ENCODE measurements at regions not wholly inside any gene's neighbourhood (a gene's known extent, or its start where the extent isn't known, plus 50 kb on each side); places are given as distances from the start of the nearest gene placed in this dataset.

DNA sequence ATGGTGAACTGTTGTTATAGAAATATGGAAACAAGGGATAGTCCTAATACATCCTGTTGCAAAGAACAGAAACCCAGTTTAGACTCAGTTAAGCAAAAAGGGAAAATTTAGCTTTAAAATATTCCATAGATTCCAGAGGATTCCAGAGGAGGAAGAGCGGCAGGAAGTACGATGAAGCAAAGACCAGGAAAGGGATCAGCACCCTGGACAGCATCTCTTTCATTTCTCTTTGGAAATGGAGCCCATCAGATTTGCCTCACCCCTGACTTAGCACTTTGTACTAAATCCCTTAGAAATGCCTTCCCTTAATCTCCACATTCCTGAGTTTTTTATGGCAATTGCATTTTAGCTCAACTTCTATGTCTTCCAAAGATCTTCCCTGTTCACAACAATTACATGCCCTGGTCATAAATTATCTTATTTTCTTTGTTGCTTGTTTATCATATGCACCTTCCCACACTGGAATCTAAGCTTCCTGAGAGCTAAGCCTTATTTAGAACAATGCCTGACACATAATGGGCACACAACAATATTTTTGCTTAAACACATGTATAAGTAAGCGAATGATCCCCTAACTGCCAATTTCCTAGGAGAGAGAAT, 150.0 kb upstream of the RBFOX1 start:
- ChIA-PET CTCF (no interaction called here), POLR2A (interaction anchor here (0.5 kb wide), 1 partner anchor 205 kb away, joined by 6 read pairs; no protein-coding TSS in a partner anchor)
- Mint-ChIP-seq H3K27ac (no peak overlapping the region), H3K27me3 (no peaks in the 10 kb centered on the region), H3K4me3 (no peak overlapping the region), H3K36me3 (ENCODE audit: low read depth) (no peaks in the 10 kb centered on the region), H3K9me3 (peaks cover 28% of the 10 kb centered on the region), H3K4me1 (ENCODE audit: low read depth) (no peaks in the 10 kb centered on the region)
- ATAC-seq (no peak), DNase-seq (no peak)
- intact Hi-C loops (cut with micrococcal nuclease) = no loop called here
- TF ChIP-seq, protein P1, sequence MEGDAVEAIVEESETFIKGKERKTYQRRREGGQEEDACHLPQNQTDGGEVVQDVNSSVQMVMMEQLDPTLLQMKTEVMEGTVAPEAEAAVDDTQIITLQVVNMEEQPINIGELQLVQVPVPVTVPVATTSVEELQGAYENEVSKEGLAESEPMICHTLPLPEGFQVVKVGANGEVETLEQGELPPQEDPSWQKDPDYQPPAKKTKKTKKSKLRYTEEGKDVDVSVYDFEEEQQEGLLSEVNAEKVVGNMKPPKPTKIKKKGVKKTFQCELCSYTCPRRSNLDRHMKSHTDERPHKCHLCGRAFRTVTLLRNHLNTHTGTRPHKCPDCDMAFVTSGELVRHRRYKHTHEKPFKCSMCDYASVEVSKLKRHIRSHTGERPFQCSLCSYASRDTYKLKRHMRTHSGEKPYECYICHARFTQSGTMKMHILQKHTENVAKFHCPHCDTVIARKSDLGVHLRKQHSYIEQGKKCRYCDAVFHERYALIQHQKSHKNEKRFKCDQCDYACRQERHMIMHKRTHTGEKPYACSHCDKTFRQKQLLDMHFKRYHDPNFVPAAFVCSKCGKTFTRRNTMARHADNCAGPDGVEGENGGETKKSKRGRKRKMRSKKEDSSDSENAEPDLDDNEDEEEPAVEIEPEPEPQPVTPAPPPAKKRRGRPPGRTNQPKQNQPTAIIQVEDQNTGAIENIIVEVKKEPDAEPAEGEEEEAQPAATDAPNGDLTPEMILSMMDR (IDR thresholded peaks at IDR 0.05) = no peak

DNA sequence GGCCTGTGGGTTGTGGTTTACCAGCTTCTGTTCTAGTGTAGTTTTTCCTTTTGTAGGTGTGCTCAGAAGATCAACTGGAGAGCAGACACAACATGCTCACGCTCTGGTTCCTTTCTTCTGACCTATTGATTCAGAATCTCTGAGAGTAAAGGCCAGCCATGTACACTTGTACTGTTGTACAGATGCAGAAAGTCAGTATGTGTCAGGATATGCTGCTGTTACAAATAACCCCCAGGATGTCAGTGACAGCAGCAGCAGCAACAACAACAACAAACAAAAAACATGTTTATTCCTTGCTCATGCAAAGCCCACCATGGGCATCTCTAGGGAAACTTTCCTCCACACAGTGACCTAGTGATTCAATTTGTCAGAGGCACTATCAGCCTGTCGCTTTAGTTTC, 154.8 kb upstream of the RBFOX1 start:
- ATAC-seq (no peak), DNase-seq (no peak)
- intact Hi-C loops (cut with micrococcal nuclease) = no loop called here
- no peaks in the 10 kb centered on the region for H3K27me3 Mint-ChIP-seq
- H3K9me3 Mint-ChIP-seq = peaks cover 16% of the 10 kb centered on the region
- H3K36me3 Mint-ChIP-seq (ENCODE audit: low read depth) = no peaks in the 10 kb centered on the region
- CTCF ChIA-PET = no interaction called here
- H3K4me3 Mint-ChIP-seq = no peak overlapping the region
- POLR2A ChIA-PET = no interaction called here
- no peak overlapping the region for H3K27ac Mint-ChIP-seq
- TF ChIP-seq, protein P1 (IDR thresholded peaks at IDR 0.05) = no peak
- H3K4me1 Mint-ChIP-seq (ENCODE audit: low read depth) = no peaks in the 10 kb centered on the region

DNA sequence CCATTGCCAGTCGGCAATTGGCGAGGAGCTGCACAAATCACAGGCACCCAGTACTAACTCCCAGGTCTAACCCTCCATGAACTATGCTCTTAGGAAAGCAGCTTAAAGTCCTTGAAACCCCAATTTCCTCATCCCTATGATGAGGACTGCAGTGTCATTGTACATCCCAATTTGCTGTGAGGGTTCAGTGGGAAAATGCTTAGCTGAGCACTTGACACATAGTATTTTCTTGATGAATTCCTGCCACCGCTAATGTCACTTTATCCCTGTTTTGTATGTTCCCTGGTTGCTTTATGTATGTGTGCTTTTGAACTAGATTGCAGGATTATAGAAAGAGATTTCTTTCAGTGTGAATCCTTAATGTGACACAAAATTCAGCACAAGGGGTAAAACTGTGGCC, 161.5 kb upstream of the RBFOX1 start:
- intact Hi-C loops (cut with micrococcal nuclease) = no loop called here
- no peak for ATAC-seq
- Mint-ChIP-seq H3K27ac (no peak overlapping the region), H3K4me3 (no peak overlapping the region), H3K4me1 (ENCODE audit: low read depth) (no peaks in the 10 kb centered on the region), H3K36me3 (ENCODE audit: low read depth) (no peaks in the 10 kb centered on the region), H3K9me3 (peaks cover 2% of the 10 kb centered on the region), H3K27me3 (no peaks in the 10 kb centered on the region)
- TF ChIP-seq, protein P1 (IDR thresholded peaks at IDR 0.05) = no peak
- CTCF ChIA-PET = no interaction called here
- POLR2A ChIA-PET = no interaction called here
- DNase-seq = no peak

DNA sequence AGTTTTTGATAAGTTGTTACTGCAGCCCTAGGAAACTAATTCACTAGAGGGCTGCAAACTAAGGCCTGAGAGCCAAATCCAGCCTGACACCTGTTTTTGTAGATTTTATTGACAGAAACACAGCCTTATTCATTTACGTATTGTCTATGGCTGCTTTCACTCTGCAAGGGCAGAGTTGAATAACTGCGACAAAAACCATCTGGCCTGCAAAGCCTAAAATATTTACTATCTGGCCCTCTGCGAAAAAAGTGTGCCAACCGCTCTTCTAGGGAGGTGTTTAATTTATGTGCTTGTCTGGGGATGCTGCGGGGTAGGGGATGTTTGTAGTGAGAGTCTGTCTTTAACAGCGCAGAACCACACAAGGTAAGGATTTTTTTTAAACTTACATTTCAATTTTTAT, 165.0 kb upstream of the RBFOX1 start:
- peaks cover 2% of the 10 kb centered on the region for H3K9me3 Mint-ChIP-seq
- CTCF ChIA-PET = no interaction called here
- no peak overlapping the region for H3K4me3 Mint-ChIP-seq
- DNase-seq = no peak
- POLR2A ChIA-PET = no interaction called here
- ATAC-seq = no peak
- intact Hi-C loops (cut with micrococcal nuclease) = no loop called here
- TF ChIP-seq, protein P1 (IDR thresholded peaks at IDR 0.05) = no peak
- no peaks in the 10 kb centered on the region for H3K36me3 Mint-ChIP-seq (ENCODE audit: low read depth)
- no peaks in the 10 kb centered on the region for H3K4me1 Mint-ChIP-seq (ENCODE audit: low read depth)
- H3K27ac Mint-ChIP-seq = no peak overlapping the region
- H3K27me3 Mint-ChIP-seq = no peaks in the 10 kb centered on the region

DNA sequence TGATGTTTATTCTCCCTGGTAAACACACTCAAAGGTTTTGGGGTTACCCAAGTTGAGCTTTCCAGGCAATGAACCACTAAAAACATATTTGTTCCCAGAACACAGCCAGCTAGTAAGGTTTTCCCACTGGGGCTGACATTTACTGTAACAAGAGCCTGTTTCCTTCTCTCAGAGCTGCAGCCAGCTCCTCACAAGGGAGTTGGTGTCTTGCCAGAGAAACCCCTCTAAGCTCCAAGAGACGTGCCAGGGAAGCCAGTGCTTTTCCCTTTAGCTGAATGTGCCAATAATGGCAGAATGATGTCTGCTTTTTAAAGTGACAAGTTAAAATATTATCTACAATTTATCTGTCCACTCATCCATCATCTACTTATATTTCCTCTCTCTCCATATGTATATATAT, 170.8 kb upstream of the RBFOX1 start:
- H3K9me3 Mint-ChIP-seq = peaks cover 5% of the 10 kb centered on the region
- POLR2A ChIA-PET = no interaction called here
- no peaks in the 10 kb centered on the region for H3K4me1 Mint-ChIP-seq (ENCODE audit: low read depth)
- no peaks in the 10 kb centered on the region for H3K27me3 Mint-ChIP-seq
- H3K4me3 Mint-ChIP-seq = no peak overlapping the region
- no peak for DNase-seq
- TF ChIP-seq, protein P1 (IDR thresholded peaks at IDR 0.05) = no peak
- no peak overlapping the region for H3K27ac Mint-ChIP-seq
- no peaks in the 10 kb centered on the region for H3K36me3 Mint-ChIP-seq (ENCODE audit: low read depth)
- CTCF ChIA-PET = no interaction called here
- intact Hi-C loops (cut with micrococcal nuclease) = no loop called here
- no peak for ATAC-seq

Data from activated CD8-positive, alpha-beta T cell treated with anti-CD3 and anti-CD28 coated beads for 36 hours (primary cell).